A549 (cell line): ENCODE measurements at regions not wholly inside any gene's neighbourhood (a gene's known extent, or its start where the extent isn't known, plus 50 kb on each side); places are given as distances from the start of the nearest gene placed in this dataset.

Source experiments
- CEBPB ChIP-seq, 2 experiments: fragments of >200 bp in 1 of 2; sonication (Bioruptor Twin) in 1 of 2; formaldehyde crosslinking in 1 of 2; IDR thresholded peaks; 2 replicates each; pipeline ENCODE4 v1.6.1; 2012 to 2016
- CTCF ChIP-seq: fragments of >200 bp; sonication (Bioruptor Twin); formaldehyde crosslinking; IDR thresholded peaks from 3 replicates; pipeline ENCODE4 v1.5.1; 2016
- JUN ChIP-seq, 2 experiments: fragments of >200 bp; sonication (Bioruptor Twin); formaldehyde crosslinking; IDR thresholded peaks; 2 replicates in 1 of 2; 3 replicates in 1 of 2; pipeline ENCODE4 v1.6.1; 2016 to 2017
- JUNB ChIP-seq: fragments of >200 bp; sonication (Bioruptor Twin); formaldehyde crosslinking; IDR thresholded peaks from 2 replicates; pipeline ENCODE4 v1.6.1; 2016
- KDM5A ChIP-seq: fragments of 200-600 bp; sonication (generic); IDR thresholded peaks from 2 replicates; pipeline ENCODE4 v1.6.1; 2016; ENCODE audit warnings: antibody characterized with exemption, mild to moderate bottlenecking
- NFE2L2 ChIP-seq: fragments of 150-350 bp; conservative IDR thresholded peaks from 2 replicates; pipeline ENCODE4 v1.6.1; 2014; ENCODE audit warnings: low read length
- PBX3 ChIP-seq: IDR thresholded peaks from 2 replicates; pipeline ENCODE4 v1.6.1; 2012
- PHF8 ChIP-seq: fragments of 200-600 bp; sonication (generic); IDR thresholded peaks from 2 replicates; pipeline ENCODE4 v1.6.1; 2016; ENCODE audit warnings: low read depth, mild to moderate bottlenecking, antibody characterized with exemption, moderate library complexity, borderline replicate concordance
- POLR2A ChIP-seq: IDR thresholded peaks from 2 replicates; pipeline ENCODE4 v1.6.1; 2012; ENCODE audit warnings: mild to moderate bottlenecking, low read length
- SMC3 ChIP-seq: fragments of >200 bp; sonication (Bioruptor Twin); formaldehyde crosslinking; IDR thresholded peaks from 3 replicates; pipeline ENCODE4 v1.6.1; 2018; ENCODE audit warnings: inconsistent platforms
- SREBF2 ChIP-seq: fragments of 450-650 bp; IDR thresholded peaks from 2 replicates; pipeline ENCODE4 v1.6.1; 2014; ENCODE audit warnings: mild to moderate bottlenecking, moderate library complexity
- ZNF302 ChIP-seq: fragments of 250-450 bp; sonication (Bioruptor Pico); IDR thresholded peaks from 2 replicates; pipeline ENCODE4 v1.9.0; 2021; ENCODE audit warnings: inconsistent platforms, mild to moderate bottlenecking, moderate library complexity

GRCh38 chr11:23696688-23697415, 800.0 kb upstream of the LUZP2 start:
- no peak for TF ChIP-seq CTCF
- TF ChIP-seq ZNF302 (CRISPR knock-in tag), result no peak
- TF ChIP-seq POLR2A, result no peak
- TF ChIP-seq PHF8, result no peak
- TF ChIP-seq SREBF2, result no peak
- TF ChIP-seq JUNB, result no peak
- TF ChIP-seq NFE2L2, result no peak
- TF ChIP-seq SMC3, result no peak
- TF ChIP-seq KDM5A, result no peak
- no peak for TF ChIP-seq CEBPB (IDR thresholded peaks at IDR 0.05)
- no peak for TF ChIP-seq PBX3
- no peak for TF ChIP-seq JUN (IDR thresholded peaks at IDR 0.05)
